Panc1 (cell line): ENCODE measurements at regions not wholly inside any gene's neighbourhood (a gene's known extent, or its start where the extent isn't known, plus 50 kb on each side); places are given as distances from the start of the nearest gene placed in this dataset.

Experiments used
- POLR2AphosphoS5 ChIP-seq: IDR thresholded peaks from 2 replicates; pipeline ENCODE4 v1.6.1; 2012; ENCODE audit warnings: mild to moderate bottlenecking, low read depth, low read length, moderate library complexity
- TF ChIP-seq, protein P1 (sequence below): fragments of 450-650 bp; IDR thresholded peaks from 2 replicates; pipeline ENCODE4 v1.5.1; 2017; ENCODE audit warnings: mild to moderate bottlenecking

DNA sequence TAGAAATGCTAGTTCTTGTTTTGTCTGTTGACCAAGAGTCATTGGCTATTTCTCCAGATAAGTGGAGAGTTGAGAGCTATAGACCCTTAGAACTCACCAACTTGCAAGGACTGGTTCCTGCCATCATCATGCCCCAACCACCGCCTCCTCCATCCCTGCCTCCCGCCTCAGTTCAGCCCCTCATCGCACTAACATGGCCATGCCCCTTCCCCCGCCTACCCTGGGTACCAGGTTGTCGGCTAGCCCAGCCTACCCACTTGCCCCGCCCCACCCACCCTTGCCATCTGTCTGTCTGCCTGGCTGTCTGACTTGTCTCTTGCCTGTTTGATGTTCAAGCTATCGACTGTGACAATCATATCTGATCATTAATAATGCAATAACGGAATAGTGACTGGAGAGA is 154.1 kb downstream of the TRIM29 start:
- TF ChIP-seq, protein P1, sequence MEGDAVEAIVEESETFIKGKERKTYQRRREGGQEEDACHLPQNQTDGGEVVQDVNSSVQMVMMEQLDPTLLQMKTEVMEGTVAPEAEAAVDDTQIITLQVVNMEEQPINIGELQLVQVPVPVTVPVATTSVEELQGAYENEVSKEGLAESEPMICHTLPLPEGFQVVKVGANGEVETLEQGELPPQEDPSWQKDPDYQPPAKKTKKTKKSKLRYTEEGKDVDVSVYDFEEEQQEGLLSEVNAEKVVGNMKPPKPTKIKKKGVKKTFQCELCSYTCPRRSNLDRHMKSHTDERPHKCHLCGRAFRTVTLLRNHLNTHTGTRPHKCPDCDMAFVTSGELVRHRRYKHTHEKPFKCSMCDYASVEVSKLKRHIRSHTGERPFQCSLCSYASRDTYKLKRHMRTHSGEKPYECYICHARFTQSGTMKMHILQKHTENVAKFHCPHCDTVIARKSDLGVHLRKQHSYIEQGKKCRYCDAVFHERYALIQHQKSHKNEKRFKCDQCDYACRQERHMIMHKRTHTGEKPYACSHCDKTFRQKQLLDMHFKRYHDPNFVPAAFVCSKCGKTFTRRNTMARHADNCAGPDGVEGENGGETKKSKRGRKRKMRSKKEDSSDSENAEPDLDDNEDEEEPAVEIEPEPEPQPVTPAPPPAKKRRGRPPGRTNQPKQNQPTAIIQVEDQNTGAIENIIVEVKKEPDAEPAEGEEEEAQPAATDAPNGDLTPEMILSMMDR, result no peak
- TF ChIP-seq POLR2AphosphoS5, result no peak
